Inflammatory macrophage (primary cell): ENCODE measurements at regions not wholly inside any gene's neighbourhood (a gene's known extent, or its start where the extent isn't known, plus 50 kb on each side); places are given as distances from the start of the nearest gene placed in this dataset.

ENCODE experiments used
- DNase-seq, 2 donors: peaks; one replicate each; pipeline ENCODE4 v3.0.0-alpha.2; 2020 to 2022

- no peak for DNase-seq
Observed at GRCh38 chr6:9455864-9456658, 958.8 kb downstream of the TFAP2A start.

DNA sequence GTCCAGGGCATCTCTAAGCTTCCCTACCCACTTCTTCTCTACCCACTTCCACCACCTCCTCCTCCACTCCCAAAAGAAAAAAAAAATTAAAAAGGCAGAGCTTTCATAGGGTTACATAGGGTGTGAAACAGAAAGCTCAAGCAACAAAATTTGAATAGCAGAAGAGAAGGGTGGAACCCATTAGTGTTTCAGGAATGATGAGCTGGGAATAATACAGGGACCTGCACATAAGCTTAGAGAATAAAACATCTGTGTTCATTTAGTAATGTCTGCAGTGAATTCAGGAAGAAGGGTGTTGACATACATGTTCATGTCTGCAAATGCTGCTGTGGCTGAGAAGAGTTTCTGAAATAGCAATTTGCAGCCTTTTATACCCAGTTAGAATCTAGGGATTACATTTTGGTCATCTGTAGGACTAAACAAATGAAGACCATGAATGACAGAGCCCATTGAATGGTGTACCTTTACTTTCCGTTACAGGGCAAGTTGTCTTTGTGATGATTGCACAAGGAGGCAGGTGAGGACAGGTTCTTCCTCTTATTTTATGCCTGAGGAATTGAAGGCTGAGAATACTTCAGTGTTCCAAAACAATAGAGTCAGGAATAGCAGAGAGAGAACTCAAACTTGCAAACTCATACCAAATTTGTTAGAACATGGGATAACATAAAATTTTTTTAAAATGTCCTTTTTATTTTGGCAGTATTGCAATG lies 975.1 kb downstream of the TFAP2A start:
- no peak for DNase-seq

- no peak for DNase-seq
Observed at GRCh38 chr6:9437836-9438235, 977.0 kb downstream of the TFAP2A start.

DNA sequence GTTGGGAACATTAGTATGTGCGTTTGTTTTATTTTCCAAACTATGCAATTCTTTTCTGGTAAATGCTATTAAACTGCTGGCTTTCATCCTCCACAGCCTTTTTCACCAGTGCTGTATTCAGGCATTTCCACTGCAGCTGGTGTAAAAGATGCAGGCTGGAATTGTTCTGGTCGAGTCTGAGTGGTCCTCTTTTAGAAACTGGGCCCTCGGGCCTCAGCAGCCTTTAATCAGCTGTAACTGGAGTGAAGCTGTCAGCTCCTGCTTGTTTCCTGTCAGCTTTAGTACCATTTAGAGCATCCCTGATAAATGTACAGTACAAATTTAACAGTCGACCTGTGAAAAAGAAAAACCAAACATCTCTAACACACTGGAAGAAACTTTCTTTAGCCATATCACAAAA lies 979.6 kb downstream of the TFAP2A start:
- DNase-seq: no peak

GRCh38 chr6:9431945-9432344 lies 982.9 kb downstream of the TFAP2A start:
- DNase-seq: no peak

GRCh38 chr6:9428421-9429172 lies 986.3 kb downstream of the TFAP2A start:
- DNase-seq: no peak

DNA sequence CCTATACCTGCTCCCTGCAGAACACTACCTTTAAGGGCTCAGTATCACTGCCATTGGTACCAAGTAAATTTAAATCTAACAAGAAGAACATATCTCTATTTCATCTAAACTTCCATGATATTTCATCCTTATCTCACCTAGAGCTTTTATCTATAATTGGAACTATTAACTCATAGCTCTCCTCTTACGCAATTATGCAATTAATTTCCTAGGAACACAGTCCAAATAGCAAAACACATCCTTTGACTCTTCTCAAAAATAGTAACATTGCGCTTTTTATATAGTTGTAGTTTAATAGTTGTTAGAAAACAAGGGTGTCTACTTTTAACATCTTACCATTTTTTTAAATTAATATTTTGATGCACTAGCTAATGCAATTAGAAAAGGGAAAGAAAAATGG lies 986.8 kb upstream of the SLC35B3 start:
- DNase-seq: no peak

DNA sequence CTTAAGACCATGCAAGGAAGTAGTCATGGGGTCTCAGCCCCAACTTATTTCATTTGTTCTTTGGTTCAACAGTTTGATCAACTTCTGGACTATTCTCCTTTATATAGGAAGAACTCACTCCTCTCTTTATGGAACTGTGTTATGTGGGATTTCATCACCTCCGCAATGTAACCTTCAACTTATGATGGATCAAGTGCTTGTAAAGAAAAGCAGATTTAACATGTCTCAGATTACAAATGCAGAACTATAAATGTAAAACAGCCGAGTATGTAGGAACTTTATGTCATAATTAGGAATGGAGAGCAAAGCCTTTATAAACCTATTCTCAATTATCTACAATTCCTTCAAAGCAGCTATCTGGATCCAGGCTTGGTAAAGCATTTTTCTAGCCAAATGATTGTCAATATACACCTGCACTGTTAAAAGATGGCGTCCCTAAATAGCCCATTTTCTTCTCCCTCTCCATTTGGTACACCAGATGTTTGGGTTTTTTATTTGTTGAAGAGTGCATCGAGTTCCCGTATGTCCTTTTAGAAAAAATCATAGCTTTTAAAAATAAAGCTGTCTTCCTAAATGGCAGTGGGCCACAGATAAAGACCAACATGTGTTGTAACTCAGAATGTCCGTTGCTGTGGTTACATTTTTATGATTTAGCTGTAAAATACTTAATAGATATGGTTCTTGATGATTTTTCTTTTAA lies 985.1 kb upstream of the SLC35B3 start:
- DNase-seq: no peak

- DNase-seq: no peak
Observed at GRCh38 chr6:9417400-9417799, 982.1 kb upstream of the SLC35B3 start.

DNA sequence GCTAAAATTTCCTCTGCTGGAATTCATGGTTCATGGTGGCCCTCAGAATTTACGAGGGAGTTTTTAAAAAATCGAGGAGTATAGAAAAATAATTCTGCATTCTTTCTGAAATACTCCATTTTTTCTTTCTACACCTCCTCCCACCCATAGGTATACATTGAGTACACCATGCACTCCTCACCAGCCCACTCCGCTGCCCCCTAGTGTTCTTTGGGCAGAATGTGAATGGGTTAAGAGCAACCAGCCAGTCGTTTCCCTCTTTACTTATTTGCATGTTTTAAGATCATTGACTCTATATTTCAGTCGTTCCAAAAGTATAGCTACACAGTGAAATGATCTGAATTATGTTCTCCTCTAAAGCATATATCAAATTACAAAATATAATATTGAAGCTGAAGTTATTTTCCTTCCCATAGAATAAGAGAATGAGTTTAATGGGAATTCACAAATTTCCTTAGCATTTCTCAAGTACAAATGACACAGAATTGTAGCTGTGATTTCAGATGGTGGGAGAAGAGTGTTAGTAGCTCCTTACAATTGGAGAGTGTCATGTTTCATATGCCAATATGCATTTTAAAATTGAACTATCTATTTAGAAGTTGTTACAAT lies 977.7 kb upstream of the SLC35B3 start:
- DNase-seq: peak in 1 of 2 donors; percentile 13

DNA sequence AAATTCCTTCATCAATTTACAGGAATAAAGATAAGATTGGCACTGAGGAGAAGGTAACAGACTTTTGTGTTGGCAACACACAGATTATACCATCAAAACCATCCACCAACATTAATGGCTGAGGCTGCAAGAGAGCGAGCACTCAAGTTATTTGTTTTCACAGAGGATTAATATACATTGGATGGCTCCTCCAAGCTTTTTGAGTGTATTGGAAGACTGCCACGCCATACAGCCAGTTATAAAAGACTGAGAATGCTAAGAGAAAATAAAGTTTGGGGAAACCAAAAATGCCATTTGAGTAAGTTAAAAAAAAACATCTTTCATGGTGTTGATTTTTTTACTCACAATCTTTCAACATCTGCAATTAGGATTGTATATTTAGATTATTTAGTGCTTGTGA lies 973.8 kb upstream of the SLC35B3 start:
- DNase-seq: no peak

DNA sequence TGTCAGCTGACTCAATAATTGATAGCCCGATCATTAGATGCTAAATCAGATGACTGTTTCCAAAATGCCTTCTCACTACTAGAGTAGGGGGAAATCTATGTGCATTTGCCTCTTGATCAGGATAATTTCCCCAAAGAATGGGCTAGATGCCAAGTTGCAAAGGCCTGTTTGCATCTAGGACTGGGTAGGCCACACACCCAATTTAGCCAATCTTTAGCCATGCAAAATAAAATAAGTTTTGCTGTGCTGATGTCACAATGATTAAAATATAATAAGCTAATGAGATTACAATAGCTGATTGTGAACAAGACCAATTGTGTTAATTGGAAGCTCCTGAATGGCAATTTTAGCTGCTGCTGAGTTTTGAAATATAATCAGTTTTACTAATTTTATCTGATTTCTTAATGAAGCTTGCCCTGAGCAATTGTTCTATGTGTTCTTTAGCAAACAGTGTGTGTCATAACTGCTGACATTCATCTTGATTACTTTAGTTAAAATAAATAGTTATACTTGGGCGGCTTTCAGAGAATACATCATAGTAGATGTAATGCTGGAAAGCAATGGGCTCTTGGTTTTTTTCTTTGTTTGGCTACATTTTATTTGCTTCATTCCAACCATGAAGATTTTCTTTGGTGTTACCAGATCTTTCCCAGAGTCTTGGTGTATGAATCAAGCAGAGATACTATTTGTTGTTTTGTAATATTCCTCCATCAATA lies 973.2 kb upstream of the SLC35B3 start:
- DNase-seq: no peak

GRCh38 chr6:9405825-9406224 lies 970.5 kb upstream of the SLC35B3 start:
- DNase-seq: no peak

DNA sequence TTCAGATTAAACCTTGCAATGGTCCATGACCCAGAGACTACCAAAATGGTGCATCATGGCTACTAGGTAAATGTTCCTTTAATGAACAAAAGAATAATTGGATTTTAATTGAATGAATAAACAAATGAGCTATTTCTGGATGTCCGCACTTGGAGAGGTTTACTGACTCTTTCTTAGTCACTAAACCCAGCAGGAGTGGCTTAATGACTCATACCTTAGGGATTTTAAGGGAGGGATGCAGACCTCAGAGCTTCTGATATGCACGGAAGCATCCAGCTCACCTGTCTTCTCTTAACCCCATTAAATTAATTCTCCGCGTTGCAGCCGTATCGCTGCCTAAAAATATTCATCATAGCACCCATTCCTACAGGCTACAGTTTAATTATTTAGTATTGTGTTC lies 970.0 kb upstream of the SLC35B3 start:
- DNase-seq: no peak

DNA sequence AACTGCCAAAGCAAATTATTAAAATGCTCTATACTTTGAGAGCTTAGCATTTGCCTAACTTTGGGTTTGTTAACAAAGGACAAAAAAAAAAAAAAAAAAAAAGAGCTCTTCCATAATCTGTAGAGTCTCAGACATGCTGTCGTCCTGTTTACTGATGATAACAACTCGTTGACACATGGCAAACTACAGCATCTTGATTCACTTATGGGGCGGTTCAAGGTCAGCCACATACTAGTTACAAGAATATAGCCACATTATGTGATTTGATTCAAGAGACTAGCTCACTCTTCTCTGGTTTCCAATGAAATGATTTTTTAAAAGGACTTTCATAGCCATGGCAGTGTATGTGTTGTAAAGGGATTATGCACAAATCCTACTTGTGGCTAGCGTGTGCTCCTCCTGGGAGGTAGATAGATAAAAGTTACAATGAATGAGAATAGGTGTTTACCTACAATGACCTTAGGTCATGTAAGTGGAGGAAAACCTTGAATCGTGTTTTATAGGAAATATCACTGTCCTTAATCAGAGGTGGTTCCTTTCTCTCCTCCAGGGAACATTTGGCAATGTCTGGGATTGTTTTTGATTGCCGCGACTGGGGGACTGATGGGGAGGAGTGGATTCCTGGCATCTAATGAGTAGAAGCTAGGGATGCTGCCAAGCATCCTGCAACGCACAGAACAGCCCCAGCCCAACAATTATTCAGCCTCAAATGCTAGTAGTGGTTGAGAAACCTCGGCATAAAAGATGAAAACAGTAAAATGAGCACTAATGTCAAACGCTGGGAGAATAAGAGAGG lies 969.2 kb upstream of the SLC35B3 start:
- no peak for DNase-seq

DNA sequence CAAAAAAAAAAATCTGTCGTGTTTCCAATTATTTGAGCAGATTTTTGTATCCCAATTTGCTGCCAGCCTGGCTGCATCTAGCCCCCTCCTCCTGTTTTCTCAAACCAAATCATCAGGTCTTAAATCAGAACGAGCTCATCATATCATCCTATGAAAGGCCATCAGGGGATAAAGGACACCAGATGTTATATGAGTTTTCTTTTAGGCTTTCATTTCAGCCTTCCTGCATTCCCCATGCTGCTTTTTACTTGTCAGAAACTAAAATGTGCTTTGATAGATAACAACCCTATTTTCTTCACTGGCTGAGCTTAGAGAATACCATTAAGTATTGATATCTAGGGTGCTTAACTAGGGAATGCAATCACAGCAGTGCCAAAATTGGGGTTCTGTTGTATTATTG lies 968.4 kb upstream of the SLC35B3 start:
- no peak for DNase-seq

DNA sequence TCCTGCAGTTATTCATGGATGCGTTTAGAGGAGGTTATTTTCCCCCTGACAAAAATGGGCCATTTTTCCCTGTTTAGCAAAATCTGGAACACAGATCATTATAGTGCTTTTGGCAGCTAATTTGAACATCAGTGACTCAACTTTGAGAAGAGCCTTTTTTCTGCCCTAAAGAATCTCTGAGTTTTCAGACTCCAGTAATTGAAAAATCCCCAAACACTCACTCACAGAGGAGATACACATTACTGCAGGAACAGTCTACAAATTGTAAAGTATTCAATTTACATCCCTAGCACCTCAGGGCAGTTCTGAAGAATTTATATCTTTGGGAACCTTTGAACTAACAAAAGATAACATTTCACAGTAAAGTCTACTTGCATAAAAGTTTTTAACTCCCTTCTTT lies 966.6 kb upstream of the SLC35B3 start:
- no peak for DNase-seq

DNA sequence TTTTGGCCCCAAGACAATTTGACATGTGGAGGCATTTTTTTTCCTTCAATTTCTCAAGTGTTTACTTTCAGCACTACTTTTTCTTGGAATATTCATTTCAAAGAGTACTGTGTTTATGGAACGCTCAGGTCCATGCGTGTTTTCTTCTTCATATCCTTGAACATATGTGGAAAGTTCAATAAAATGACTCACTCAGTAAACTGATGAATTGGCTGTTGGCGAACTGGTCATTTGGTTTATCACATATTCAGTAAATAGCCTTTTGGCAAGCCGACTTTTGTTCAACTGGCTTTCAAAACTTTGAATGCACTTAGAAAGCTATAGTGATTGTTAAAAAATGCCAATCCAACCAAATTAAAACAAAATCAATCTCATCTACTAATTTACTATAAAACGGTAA lies 964.6 kb upstream of the SLC35B3 start:
- DNase-seq: no peak

GRCh38 chr6:9398767-9399373 lies 963.5 kb upstream of the SLC35B3 start:
- DNase-seq: no peak

- DNase-seq: no peak
Observed at GRCh38 chr6:9398071-9398766, 962.9 kb upstream of the SLC35B3 start.
